GM23338 (cell line): ENCODE measurements at regions not wholly inside any gene's neighbourhood (a gene's known extent, or its start where the extent isn't known, plus 50 kb on each side); places are given as distances from the start of the nearest gene placed in this dataset.

ENCODE experiments used
- ATAC-seq: fragments of 200-7000 bp; cut with Tn5 transposase; 3 replicates; pipeline ENCODE4 v1.9.1; 2020
- DNase-seq: peaks from one replicate; pipeline ENCODE4 v3.0.0-alpha.2; 2015; ENCODE audit warnings: low spot score
- H2AFZ ChIP-seq: fragments of 200-600 bp; sonication (generic); 2 replicates; pipeline ENCODE4 v1.8.0; 2016; ENCODE audit warnings: antibody characterized with exemption, mild to moderate bottlenecking, moderate library complexity
- H3F3A ChIP-seq: fragments of 200-600 bp; sonication (generic); replicated peaks from 2 replicates; pipeline ENCODE4 v1.8.0; 2017; ENCODE audit warnings: antibody characterized with exemption, mixed run types, low read depth
- H3K27ac ChIP-seq: fragments of 200-600 bp; sonication (generic); 2 replicates; pipeline ENCODE4 v1.6.1; 2016; ENCODE audit warnings: low read depth
- H3K27me3 ChIP-seq: fragments of 200-600 bp; sonication (generic); 2 replicates; pipeline ENCODE4 v1.8.0; 2016; ENCODE audit warnings: mild to moderate bottlenecking, mixed run types, moderate library complexity; ENCODE audit not compliant: insufficient read depth
- H3K36me3 ChIP-seq: fragments of 200-600 bp; sonication (generic); 2 replicates; pipeline ENCODE4 v1.8.0; 2016; ENCODE audit warnings: mild to moderate bottlenecking; ENCODE audit not compliant: insufficient read depth
- H3K4me1 ChIP-seq: fragments of 200-600 bp; sonication (generic); 2 replicates; pipeline ENCODE4 v1.8.0; 2016; ENCODE audit warnings: mild to moderate bottlenecking, moderate library complexity; ENCODE audit not compliant: insufficient read depth
- H3K4me2 ChIP-seq: fragments of 200-600 bp; sonication (generic); 2 replicates; pipeline ENCODE4 v1.7.1; 2017; ENCODE audit warnings: mixed run types
- H3K4me3 ChIP-seq: fragments of 200-600 bp; sonication (generic); 2 replicates; pipeline ENCODE4 v1.6.1; 2016; ENCODE audit warnings: mixed run types
- H3K79me2 ChIP-seq: fragments of 200-600 bp; sonication (generic); replicated peaks from 2 replicates; pipeline ENCODE4 v1.8.0; 2017; ENCODE audit warnings: mild to moderate bottlenecking; ENCODE audit not compliant: insufficient read depth
- H3K9me2 ChIP-seq: fragments of 200-600 bp; sonication (generic); 2 replicates; pipeline ENCODE4 v1.8.0; 2017; ENCODE audit not compliant: insufficient read depth
- H4K20me1 ChIP-seq: fragments of 200-600 bp; sonication (generic); replicated peaks from 2 replicates; pipeline ENCODE4 v1.8.0; 2017; ENCODE audit warnings: mild to moderate bottlenecking; ENCODE audit not compliant: insufficient read depth
- H3K27ac Mint-ChIP-seq: 2 replicates; pipeline ENCODE4 v1.8.0; 2020; ENCODE audit warnings: inconsistent platforms, mild to moderate bottlenecking, moderate library complexity, mixed read lengths
- H3K27me3 Mint-ChIP-seq: 3 replicates; pipeline ENCODE4 v1.8.0; 2022; ENCODE audit warnings: low read depth, mild to moderate bottlenecking, moderate library complexity, mixed read lengths, inconsistent platforms; ENCODE audit not compliant: insufficient read depth, poor library complexity
- H3K36me3 Mint-ChIP-seq: 3 replicates; pipeline ENCODE4 v1.8.0; 2021; ENCODE audit warnings: low read depth, mild to moderate bottlenecking, inconsistent platforms, moderate library complexity, mixed read lengths
- H3K4me1 Mint-ChIP-seq: 3 replicates; pipeline ENCODE4 v1.8.0; 2020; ENCODE audit warnings: mild to moderate bottlenecking, inconsistent platforms, mixed read lengths
- H3K4me3 Mint-ChIP-seq: 3 replicates; pipeline ENCODE4 v1.8.0; 2021; ENCODE audit warnings: moderate library complexity, mild to moderate bottlenecking, inconsistent platforms, mixed read lengths
- H3K9me3 Mint-ChIP-seq: 3 replicates; pipeline ENCODE4 v1.8.0; 2020; ENCODE audit warnings: moderate library complexity, mild to moderate bottlenecking, inconsistent platforms, mixed read lengths
- CREB1 ChIP-seq: fragments of 250-450 bp; sonication (Bioruptor Pico); IDR thresholded peaks from 2 replicates; pipeline ENCODE4 v1.5.0; 2020; ENCODE audit warnings: low read depth, mild to moderate bottlenecking, moderate library complexity
- EZH2 ChIP-seq: fragments of 200-600 bp; sonication (generic); IDR thresholded peaks from one replicate; pipeline ENCODE4 v1.8.0; 2017; ENCODE audit warnings: antibody characterized with exemption, mild to moderate bottlenecking, low read depth; ENCODE audit not compliant: unreplicated experiment
- POLR2AphosphoS5 ChIP-seq: IDR thresholded peaks from 2 replicates; pipeline ENCODE4 v1.6.1; 2016; ENCODE audit warnings: antibody characterized with exemption, low read depth
- STAT1 ChIP-seq: IDR thresholded peaks from one replicate; pipeline ENCODE4 v1.6.1; 2016; ENCODE audit warnings: antibody characterized with exemption; ENCODE audit not compliant: unreplicated experiment
- ZNF114 ChIP-seq: fragments of 250-450 bp; sonication (Bioruptor Pico); IDR thresholded peaks from 2 replicates; pipeline ENCODE4 v1.5.0; 2020; ENCODE audit warnings: mild to moderate bottlenecking, moderate library complexity
- TF ChIP-seq, protein P1 (sequence below): IDR thresholded peaks from one replicate; pipeline ENCODE4 v1.6.1; 2018; ENCODE audit warnings: antibody characterized with exemption; ENCODE audit not compliant: unreplicated experiment
- TF ChIP-seq, protein P2 (sequence below): IDR thresholded peaks from 2 replicates; pipeline ENCODE4 v1.6.1; 2016; ENCODE audit warnings: antibody characterized with exemption

DNA sequence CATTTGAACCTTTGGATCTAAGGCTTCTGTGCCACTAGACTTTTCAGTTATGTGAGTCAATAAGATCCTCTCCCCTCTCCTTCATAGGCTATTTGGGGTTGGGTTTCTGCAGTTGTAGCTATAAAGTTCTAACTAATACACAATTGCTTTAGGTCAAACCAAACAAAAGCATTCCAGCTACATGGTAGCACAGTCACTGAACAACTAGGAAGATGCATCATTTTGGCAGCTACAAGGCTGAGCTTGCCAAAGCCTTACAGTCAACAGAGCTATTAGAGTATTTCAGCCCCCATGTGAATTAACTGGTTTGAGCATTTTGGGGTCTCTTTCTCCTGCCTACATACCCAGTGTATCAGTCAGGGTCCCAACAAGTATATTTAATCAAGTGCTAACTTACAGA lies 234.6 kb downstream of the ZNF608 start:
- H3K27ac Mint-ChIP-seq = no peak overlapping the region
- Histone ChIP-seq H3K27me3 (no peaks in the 10 kb centered on the region), H3K36me3 (no peaks in the 10 kb centered on the region), H3K4me3 (no peak overlapping the region), H3K27ac (no peak overlapping the region), H3K4me1 (no peaks in the 10 kb centered on the region), H3K79me2 (no peaks in the 10 kb centered on the region), H4K20me1 (no peaks in the 10 kb centered on the region), H3F3A (no peaks in the 10 kb centered on the region), H3K4me2 (no peak overlapping the region), H2AFZ (no peak overlapping the region), H3K9me2 (0 out of 2 replicates have a peak, but pooled peaks cover 6% of the 10 kb centered on the region)
- DNase-seq (no peak), ATAC-seq (no peak)
- H3K27me3 Mint-ChIP-seq = no peaks in the 10 kb centered on the region
- no peaks in the 10 kb centered on the region for H3K36me3 Mint-ChIP-seq
- no peak overlapping the region for H3K4me3 Mint-ChIP-seq
- peaks cover 10% of the 10 kb centered on the region; the same call in 2 of the 3 replicates for H3K4me1 Mint-ChIP-seq
- TF ChIP-seq EZH2 = no peak
- TF ChIP-seq ZNF114 (CRISPR knock-in tag) = no peak
- TF ChIP-seq POLR2AphosphoS5 = no peak
- no peaks in the 10 kb centered on the region for H3K9me3 Mint-ChIP-seq

DNA sequence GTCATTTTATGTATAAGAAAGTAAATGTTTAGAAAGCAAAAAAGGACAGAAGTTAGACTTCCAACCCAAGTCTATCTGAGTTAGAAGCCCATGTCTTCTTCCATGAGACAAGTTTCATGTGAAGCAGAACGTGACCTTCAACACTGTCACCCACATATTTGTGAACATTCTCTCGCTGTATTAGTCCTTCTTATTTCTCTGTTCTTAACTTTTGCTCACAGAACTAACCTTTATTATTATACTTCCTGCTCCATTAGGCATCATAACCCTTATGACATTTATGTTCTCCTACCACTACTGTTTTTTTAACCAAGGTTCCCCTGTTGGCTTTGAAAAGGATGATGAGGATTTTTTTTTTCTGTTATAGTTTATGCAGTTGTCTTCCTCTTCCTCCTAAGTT lies 238.8 kb downstream of the ZNF608 start:
- Mint-ChIP-seq H3K36me3 (no peaks in the 10 kb centered on the region), H3K4me3 (no peak overlapping the region), H3K9me3 (no peaks in the 10 kb centered on the region), H3K4me1 (peaks cover 4% of the 10 kb centered on the region; the same call in 1 of the 3 replicates), H3K27ac (no peak overlapping the region), H3K27me3 (no peaks in the 10 kb centered on the region)
- no peak for DNase-seq
- H3K27ac ChIP-seq = no peak overlapping the region
- H3K4me1 ChIP-seq = no peaks in the 10 kb centered on the region
- no peaks in the 10 kb centered on the region for H4K20me1 ChIP-seq
- H3K36me3 ChIP-seq = no peaks in the 10 kb centered on the region
- H2AFZ ChIP-seq = no peak overlapping the region
- peaks cover 6% of the 10 kb centered on the region; the same call in 1 of the 2 replicates for H3K9me2 ChIP-seq
- TF ChIP-seq, protein P1, sequence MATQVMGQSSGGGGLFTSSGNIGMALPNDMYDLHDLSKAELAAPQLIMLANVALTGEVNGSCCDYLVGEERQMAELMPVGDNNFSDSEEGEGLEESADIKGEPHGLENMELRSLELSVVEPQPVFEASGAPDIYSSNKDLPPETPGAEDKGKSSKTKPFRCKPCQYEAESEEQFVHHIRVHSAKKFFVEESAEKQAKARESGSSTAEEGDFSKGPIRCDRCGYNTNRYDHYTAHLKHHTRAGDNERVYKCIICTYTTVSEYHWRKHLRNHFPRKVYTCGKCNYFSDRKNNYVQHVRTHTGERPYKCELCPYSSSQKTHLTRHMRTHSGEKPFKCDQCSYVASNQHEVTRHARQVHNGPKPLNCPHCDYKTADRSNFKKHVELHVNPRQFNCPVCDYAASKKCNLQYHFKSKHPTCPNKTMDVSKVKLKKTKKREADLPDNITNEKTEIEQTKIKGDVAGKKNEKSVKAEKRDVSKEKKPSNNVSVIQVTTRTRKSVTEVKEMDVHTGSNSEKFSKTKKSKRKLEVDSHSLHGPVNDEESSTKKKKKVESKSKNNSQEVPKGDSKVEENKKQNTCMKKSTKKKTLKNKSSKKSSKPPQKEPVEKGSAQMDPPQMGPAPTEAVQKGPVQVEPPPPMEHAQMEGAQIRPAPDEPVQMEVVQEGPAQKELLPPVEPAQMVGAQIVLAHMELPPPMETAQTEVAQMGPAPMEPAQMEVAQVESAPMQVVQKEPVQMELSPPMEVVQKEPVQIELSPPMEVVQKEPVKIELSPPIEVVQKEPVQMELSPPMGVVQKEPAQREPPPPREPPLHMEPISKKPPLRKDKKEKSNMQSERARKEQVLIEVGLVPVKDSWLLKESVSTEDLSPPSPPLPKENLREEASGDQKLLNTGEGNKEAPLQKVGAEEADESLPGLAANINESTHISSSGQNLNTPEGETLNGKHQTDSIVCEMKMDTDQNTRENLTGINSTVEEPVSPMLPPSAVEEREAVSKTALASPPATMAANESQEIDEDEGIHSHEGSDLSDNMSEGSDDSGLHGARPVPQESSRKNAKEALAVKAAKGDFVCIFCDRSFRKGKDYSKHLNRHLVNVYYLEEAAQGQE = no peak
- TF ChIP-seq STAT1 = no peak
- no peak for TF ChIP-seq CREB1 (CRISPR knock-in tag)
- TF ChIP-seq, protein P2, sequence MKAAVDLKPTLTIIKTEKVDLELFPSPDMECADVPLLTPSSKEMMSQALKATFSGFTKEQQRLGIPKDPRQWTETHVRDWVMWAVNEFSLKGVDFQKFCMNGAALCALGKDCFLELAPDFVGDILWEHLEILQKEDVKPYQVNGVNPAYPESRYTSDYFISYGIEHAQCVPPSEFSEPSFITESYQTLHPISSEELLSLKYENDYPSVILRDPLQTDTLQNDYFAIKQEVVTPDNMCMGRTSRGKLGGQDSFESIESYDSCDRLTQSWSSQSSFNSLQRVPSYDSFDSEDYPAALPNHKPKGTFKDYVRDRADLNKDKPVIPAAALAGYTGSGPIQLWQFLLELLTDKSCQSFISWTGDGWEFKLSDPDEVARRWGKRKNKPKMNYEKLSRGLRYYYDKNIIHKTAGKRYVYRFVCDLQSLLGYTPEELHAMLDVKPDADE = no peak
- TF ChIP-seq ZNF114 (CRISPR knock-in tag) = no peak
- TF ChIP-seq EZH2 = no peak
- no peak overlapping the region for H3K4me3 ChIP-seq
- no peak for ATAC-seq
- no peaks in the 10 kb centered on the region for H3K79me2 ChIP-seq
- no peaks in the 10 kb centered on the region for H3K27me3 ChIP-seq
- no peak overlapping the region for H3K4me2 ChIP-seq
- H3F3A ChIP-seq = no peaks in the 10 kb centered on the region
